ENCODE measurements at regions not wholly inside any gene's neighbourhood (a gene's known extent, or its start where the extent isn't known, plus 50 kb on each side); places are given as distances from the start of the nearest gene placed in this dataset.

DNA sequence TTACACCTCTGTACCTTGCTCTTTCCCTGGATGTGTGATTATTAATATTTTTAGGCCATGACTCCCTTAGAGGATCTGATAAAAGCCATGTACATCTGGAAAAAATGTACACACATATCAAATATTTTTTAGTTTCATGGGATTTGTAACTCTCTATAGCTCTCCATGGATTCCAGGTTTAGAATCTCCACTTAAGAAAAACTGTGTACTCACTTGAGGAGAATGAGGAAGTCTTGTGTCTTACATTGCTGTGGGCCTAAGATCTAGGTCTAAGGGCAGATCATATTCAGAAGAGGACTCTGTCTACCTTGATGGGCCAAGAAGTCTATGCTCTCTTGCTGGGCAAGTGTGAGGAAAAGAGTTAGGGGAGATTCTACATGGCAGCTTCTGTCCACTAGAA is 98.0 kb downstream of the RRAGB start:
- H3K9me3 ChIP-seq (replicated peaks; ENCODE audit: control insufficient read depth, insufficient read depth, low read depth, low read length), result no peaks in the 10 kb centered on the region
- H3K9ac ChIP-seq (ENCODE audit: insufficient read depth in 1 of 2, low read depth in 2 of 2, low read length in 2 of 2), result no peak overlapping the region
- ATAC-seq (no peak), FAIRE-seq (no peak), DNase-seq (ENCODE audit: extremely low read depth in 1 of 4, low spot score in 3 of 4) (no peak)
- no peak for TF ChIP-seq SNRNP70 (optimal IDR thresholded peaks at IDR 0.05; ENCODE audit: low read depth, low read length)
- TF ChIP-seq MAFF (IDR thresholded peaks at IDR 0.05; ENCODE audit: low read length), result no peak
- TF ChIP-seq, protein P1, sequence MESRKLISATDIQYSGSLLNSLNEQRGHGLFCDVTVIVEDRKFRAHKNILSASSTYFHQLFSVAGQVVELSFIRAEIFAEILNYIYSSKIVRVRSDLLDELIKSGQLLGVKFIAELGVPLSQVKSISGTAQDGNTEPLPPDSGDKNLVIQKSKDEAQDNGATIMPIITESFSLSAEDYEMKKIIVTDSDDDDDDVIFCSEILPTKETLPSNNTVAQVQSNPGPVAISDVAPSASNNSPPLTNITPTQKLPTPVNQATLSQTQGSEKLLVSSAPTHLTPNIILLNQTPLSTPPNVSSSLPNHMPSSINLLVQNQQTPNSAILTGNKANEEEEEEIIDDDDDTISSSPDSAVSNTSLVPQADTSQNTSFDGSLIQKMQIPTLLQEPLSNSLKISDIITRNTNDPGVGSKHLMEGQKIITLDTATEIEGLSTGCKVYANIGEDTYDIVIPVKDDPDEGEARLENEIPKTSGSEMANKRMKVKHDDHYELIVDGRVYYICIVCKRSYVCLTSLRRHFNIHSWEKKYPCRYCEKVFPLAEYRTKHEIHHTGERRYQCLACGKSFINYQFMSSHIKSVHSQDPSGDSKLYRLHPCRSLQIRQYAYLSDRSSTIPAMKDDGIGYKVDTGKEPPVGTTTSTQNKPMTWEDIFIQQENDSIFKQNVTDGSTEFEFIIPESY (CRISPR knock-in tag; IDR thresholded peaks at IDR 0.05), result no peak
- TF ChIP-seq BRCA1 (IDR thresholded peaks at IDR 0.05), result no peak
- no peak for TF ChIP-seq BRCA1 (CRISPR knock-in tag; IDR thresholded peaks at IDR 0.05)
- TF ChIP-seq, protein P2, sequence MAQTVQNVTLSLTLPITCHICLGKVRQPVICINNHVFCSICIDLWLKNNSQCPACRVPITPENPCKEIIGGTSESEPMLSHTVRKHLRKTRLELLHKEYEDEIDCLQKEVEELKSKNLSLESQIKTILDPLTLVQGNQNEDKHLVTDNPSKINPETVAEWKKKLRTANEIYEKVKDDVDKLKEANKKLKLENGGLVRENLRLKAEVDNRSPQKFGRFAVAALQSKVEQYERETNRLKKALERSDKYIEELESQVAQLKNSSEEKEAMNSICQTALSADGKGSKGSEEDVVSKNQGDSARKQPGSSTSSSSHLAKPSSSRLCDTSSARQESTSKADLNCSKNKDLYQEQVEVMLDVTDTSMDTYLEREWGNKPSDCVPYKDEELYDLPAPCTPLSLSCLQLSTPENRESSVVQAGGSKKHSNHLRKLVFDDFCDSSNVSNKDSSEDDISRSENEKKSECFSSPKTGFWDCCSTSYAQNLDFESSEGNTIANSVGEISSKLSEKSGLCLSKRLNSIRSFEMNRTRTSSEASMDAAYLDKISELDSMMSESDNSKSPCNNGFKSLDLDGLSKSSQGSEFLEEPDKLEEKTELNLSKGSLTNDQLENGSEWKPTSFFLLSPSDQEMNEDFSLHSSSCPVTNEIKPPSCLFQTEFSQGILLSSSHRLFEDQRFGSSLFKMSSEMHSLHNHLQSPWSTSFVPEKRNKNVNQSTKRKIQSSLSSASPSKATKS (CRISPR knock-in tag; IDR thresholded peaks at IDR 0.05), result no peak
- TF ChIP-seq MYNN (IDR thresholded peaks at IDR 0.05), result no peak
- no peak for TF ChIP-seq MYNN (CRISPR knock-in tag; IDR thresholded peaks at IDR 0.05)
- no peak for TF ChIP-seq CREBBP (IDR thresholded peaks at IDR 0.05; ENCODE audit: low read depth, low read length)
- TF ChIP-seq CBX8 (IDR thresholded peaks at IDR 0.05; ENCODE audit: borderline replicate concordance, extremely low read depth, low read depth, low read length, poor library complexity, severe bottlenecking), result no peak
- TF ChIP-seq ELF4 (CRISPR knock-in tag; IDR thresholded peaks at IDR 0.05), result no peak
- no peak for TF ChIP-seq SIRT6 (IDR thresholded peaks at IDR 0.05; ENCODE audit: low read depth, low read length)
- H2AFZ ChIP-seq (ENCODE audit: low read depth, low read length), result no peak overlapping the region
- no peaks in the 10 kb centered on the region for H3K36me3 ChIP-seq (ENCODE audit: control insufficient read depth, insufficient read depth, low read length)
- H4K20me1 ChIP-seq (replicated peaks; ENCODE audit: control insufficient read depth, insufficient read depth, low read length), result no peaks in the 10 kb centered on the region
- ChIA-PET CTCF (ENCODE audit: low intra/inter-chr PET ratio) (no interaction called here), POLR2A (no interaction called here)
- intact Hi-C loops (cut with micrococcal nuclease) (no loop called here), in situ Hi-C loops (cut with MboI) (no loop called here)
- H3K4me3 ChIP-seq, result no peak overlapping the region
- no peaks in the 10 kb centered on the region for H3K9me1 ChIP-seq (ENCODE audit: control insufficient read depth, insufficient read depth, low read length)
- H3K27ac ChIP-seq (ENCODE audit: extremely low read depth, low read depth, low read length), result no peak overlapping the region
- H3K4me1 ChIP-seq (replicated peaks in 1 of 2; ENCODE audit: control insufficient read depth in 2 of 2, insufficient read depth in 2 of 2, low read length in 2 of 2), result no peaks in the 10 kb centered on the region; a peak in 1 of 5 replicates
- BruUV-seq (replicated peaks), result no TSS peak
- H3K4me2 ChIP-seq (ENCODE audit: insufficient read depth, low read length), result no peak overlapping the region
- no peaks in the 10 kb centered on the region for H3K79me2 ChIP-seq (ENCODE audit: control insufficient read depth, insufficient read depth, low read length)
- no peaks in the 10 kb centered on the region for H3K27me3 ChIP-seq (ENCODE audit: control insufficient read depth in 2 of 2, insufficient read depth in 2 of 2, low read length in 2 of 2)

All from K562 (cell line).